ENCODE measurements at regions not wholly inside any gene's neighbourhood (a gene's known extent, or its start where the extent isn't known, plus 50 kb on each side); places are given as distances from the start of the nearest gene placed in this dataset.
"Not testable (repeated sequence)": the region's sequence is repeated elsewhere in the genome, so short reads cannot be mapped to it uniquely, and the experiment has no call there.

DNA sequence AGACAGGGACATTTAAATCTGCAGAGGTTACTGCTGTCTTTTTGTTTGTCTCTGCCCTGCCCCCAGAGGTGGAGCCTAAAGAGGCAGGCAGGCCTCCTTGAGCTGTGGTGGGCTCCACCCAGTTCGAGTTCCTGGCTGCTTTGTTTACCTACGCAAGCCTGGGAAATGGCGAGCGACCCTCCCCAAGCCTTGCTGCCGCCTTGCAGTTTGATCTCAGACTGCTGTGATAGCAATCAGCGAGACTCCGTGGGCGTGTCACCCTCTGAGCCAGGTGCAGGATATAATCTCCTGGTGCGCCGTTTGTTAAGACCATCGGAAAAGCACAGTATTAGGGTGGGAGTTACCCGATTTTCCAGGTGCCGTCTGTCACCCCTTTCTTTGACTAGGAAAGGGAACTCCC lies 93.3 kb downstream of the ANKRD30BL start:
- H4K20me1 ChIP-seq (ENCODE audit: control insufficient read depth, insufficient read depth, low read depth, low read length); H3K4me2 ChIP-seq (ENCODE audit: low read length); H3F3A ChIP-seq (ENCODE audit: control insufficient read depth, insufficient read depth); H3K79me2 ChIP-seq (ENCODE audit: control insufficient read depth, low read length); H3K9me3 ChIP-seq (ENCODE audit: control insufficient read depth, insufficient read depth, low read length); H3K4me3 ChIP-seq (ENCODE audit: low read length); H3K9me2 ChIP-seq (replicated peaks; ENCODE audit: control insufficient read depth, low read length); H3K27me3 ChIP-seq (ENCODE audit: control insufficient read depth, low read length); H3K36me3 ChIP-seq (ENCODE audit: control insufficient read depth, low read length); H3K27ac ChIP-seq (ENCODE audit: low read depth, low read length); H3K4me1 ChIP-seq (ENCODE audit: control insufficient read depth, low read length): not testable (repeated sequence)

- not testable (repeated sequence) for H3K79me2 ChIP-seq (ENCODE audit: control insufficient read depth, low read length)
Measured at GRCh38 chr2:132065391-132065790, 96.4 kb downstream of the ANKRD30BL start.

DNA sequence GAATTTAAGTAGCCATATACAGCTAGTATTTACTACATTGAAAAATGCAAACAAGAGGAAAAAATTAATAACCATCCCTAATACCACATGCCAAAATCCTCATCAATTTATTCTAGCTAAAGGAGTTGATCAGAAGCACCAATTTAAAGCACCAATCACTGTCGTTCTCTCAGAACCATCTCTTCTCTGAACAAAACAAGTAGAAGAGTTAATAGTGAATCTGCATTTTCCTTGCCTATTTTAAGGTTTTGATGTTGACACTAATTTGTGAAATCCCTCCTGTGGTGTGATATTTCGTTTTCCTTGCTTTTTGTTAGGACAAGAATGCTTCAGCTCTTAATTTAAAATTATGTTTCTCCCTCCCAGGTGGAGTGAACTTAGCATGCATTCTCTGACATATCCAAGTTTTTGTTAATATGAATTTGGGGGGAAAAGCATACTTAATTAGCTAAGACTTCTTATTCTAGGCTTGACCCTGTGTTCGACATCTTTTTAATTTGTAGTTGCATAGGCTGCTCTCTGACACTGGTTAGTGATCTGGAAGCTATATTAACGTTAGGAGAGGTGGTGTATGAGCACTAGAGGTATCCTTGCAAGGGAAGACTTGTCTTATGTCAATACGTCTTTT lies 122.0 kb downstream of the ANKRD30BL start:
- peaks cover 17% of the 10 kb centered on the region for H3K27me3 ChIP-seq (ENCODE audit: control insufficient read depth, low read length)
- not testable (repeated sequence) for H3K36me3 ChIP-seq (ENCODE audit: control insufficient read depth, low read length); H3F3A ChIP-seq (ENCODE audit: control insufficient read depth, insufficient read depth); H3K4me1 ChIP-seq (ENCODE audit: control insufficient read depth, low read length); H3K4me2 ChIP-seq (ENCODE audit: low read length); H3K9me2 ChIP-seq (replicated peaks; ENCODE audit: control insufficient read depth, low read length); H3K79me2 ChIP-seq (ENCODE audit: control insufficient read depth, low read length); H4K20me1 ChIP-seq (ENCODE audit: control insufficient read depth, insufficient read depth, low read depth, low read length); H3K27ac ChIP-seq (ENCODE audit: low read depth, low read length); H3K4me3 ChIP-seq (ENCODE audit: low read length); H3K9me3 ChIP-seq (ENCODE audit: control insufficient read depth, insufficient read depth, low read length)

More at GRCh38 chr2:132065391-132065790, 96.4 kb downstream of the ANKRD30BL start:
- H3K4me1 ChIP-seq (ENCODE audit: control insufficient read depth, low read length); H3K9me3 ChIP-seq (ENCODE audit: control insufficient read depth, insufficient read depth, low read length); H3K27ac ChIP-seq (ENCODE audit: low read depth, low read length); H4K20me1 ChIP-seq (ENCODE audit: control insufficient read depth, insufficient read depth, low read depth, low read length); H3K4me2 ChIP-seq (ENCODE audit: low read length); H3K36me3 ChIP-seq (ENCODE audit: control insufficient read depth, low read length); H3F3A ChIP-seq (ENCODE audit: control insufficient read depth, insufficient read depth); H3K4me3 ChIP-seq (ENCODE audit: low read length); H3K27me3 ChIP-seq (ENCODE audit: control insufficient read depth, low read length); H3K9me2 ChIP-seq (replicated peaks; ENCODE audit: control insufficient read depth, low read length): not testable (repeated sequence)

GRCh38 chr2:132038883-132039235 lies 122.9 kb downstream of the ANKRD30BL start:
- H3K4me2 ChIP-seq (ENCODE audit: low read length); H3K9me3 ChIP-seq (ENCODE audit: control insufficient read depth, insufficient read depth, low read length); H3K79me2 ChIP-seq (ENCODE audit: control insufficient read depth, low read length); H3K4me1 ChIP-seq (ENCODE audit: control insufficient read depth, low read length); H3K9me2 ChIP-seq (replicated peaks; ENCODE audit: control insufficient read depth, low read length); H3F3A ChIP-seq (ENCODE audit: control insufficient read depth, insufficient read depth); H3K36me3 ChIP-seq (ENCODE audit: control insufficient read depth, low read length); H3K27ac ChIP-seq (ENCODE audit: low read depth, low read length); H3K4me3 ChIP-seq (ENCODE audit: low read length); H4K20me1 ChIP-seq (ENCODE audit: control insufficient read depth, insufficient read depth, low read depth, low read length): not testable (repeated sequence)
- peaks cover 17% of the 10 kb centered on the region for H3K27me3 ChIP-seq (ENCODE audit: control insufficient read depth, low read length)

DNA sequence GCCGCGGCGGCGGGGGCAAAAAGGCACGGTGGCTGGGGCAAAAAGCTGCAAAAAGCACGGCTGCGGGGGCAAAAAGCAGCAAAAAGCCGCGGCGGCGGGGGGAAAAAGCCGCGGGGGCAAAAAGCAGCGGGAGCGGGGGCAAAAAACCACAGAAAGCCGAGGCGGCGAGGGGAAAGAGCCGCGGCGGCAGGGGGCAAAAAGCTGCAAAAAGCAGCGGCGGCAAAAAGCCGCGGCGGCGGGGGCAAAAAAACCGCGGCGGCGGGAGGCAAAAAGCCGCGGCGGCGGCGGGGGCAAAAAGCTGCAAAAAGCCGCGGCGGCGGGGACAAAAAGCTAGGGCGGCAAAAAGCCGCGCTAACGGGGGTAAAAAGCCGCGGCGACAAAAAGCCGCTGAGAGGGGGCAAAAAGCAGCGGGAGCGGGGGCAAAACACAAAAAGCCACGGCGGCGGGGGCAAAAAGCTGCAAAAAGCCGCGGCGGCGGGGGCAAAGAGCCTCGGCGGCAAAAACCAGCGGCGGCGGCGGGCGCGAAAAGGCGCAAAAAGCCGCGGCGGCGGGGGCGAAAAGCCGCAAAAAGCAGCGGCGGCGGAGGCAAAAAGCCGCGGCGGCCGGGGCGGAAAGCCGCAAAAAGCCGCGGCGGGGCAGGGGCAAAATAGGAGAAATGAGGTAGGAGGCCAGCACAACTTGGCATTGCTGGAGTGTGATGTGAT lies 123.4 kb downstream of the ANKRD30BL start:
- Histone ChIP-seq H3K4me1 (ENCODE audit: control insufficient read depth, low read length) (no peaks in the 10 kb centered on the region), H3K79me2 (ENCODE audit: control insufficient read depth, low read length) (no peaks in the 10 kb centered on the region), H3K4me3 (ENCODE audit: low read length) (peak overlapping the region; percentile 38; the same call in 1 of the 2 replicates), H3K27me3 (ENCODE audit: control insufficient read depth, low read length) (peaks cover 17% of the 10 kb centered on the region), H3K36me3 (ENCODE audit: control insufficient read depth, low read length) (no peaks in the 10 kb centered on the region), H3K9me3 (ENCODE audit: control insufficient read depth, insufficient read depth, low read length) (no peaks in the 10 kb centered on the region; the same call in 1 of the 2 replicates), H3K27ac (ENCODE audit: low read depth, low read length) (no peak overlapping the region), H3K4me2 (ENCODE audit: low read length) (peak overlapping the region; percentile 45), H3F3A (ENCODE audit: control insufficient read depth, insufficient read depth) (no peaks in the 10 kb centered on the region), H4K20me1 (ENCODE audit: control insufficient read depth, insufficient read depth, low read depth, low read length) (no peaks in the 10 kb centered on the region), H3K9me2 (replicated peaks; ENCODE audit: control insufficient read depth, low read length) (no peaks in the 10 kb centered on the region)
- TF ChIP-seq, protein P1, sequence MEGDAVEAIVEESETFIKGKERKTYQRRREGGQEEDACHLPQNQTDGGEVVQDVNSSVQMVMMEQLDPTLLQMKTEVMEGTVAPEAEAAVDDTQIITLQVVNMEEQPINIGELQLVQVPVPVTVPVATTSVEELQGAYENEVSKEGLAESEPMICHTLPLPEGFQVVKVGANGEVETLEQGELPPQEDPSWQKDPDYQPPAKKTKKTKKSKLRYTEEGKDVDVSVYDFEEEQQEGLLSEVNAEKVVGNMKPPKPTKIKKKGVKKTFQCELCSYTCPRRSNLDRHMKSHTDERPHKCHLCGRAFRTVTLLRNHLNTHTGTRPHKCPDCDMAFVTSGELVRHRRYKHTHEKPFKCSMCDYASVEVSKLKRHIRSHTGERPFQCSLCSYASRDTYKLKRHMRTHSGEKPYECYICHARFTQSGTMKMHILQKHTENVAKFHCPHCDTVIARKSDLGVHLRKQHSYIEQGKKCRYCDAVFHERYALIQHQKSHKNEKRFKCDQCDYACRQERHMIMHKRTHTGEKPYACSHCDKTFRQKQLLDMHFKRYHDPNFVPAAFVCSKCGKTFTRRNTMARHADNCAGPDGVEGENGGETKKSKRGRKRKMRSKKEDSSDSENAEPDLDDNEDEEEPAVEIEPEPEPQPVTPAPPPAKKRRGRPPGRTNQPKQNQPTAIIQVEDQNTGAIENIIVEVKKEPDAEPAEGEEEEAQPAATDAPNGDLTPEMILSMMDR (IDR thresholded peaks at IDR 0.05; ENCODE audit: low read depth, low read length, poor library complexity, severe bottlenecking), result no peak
- peak; percentile 69; the same call in 1 of the 2 replicates for TF ChIP-seq EZH2phosphoT487 (IDR thresholded peaks at IDR 0.05; ENCODE audit: borderline replicate concordance, low read length)
